Left lung (tissue), 4 donors: ENCODE measurements at regions not wholly inside any gene's neighbourhood (a gene's known extent, or its start where the extent isn't known, plus 50 kb on each side); places are given as distances from the start of the nearest gene placed in this dataset.

ENCODE experiments used
- ATAC-seq: fragments of 200-7000 bp; cut with Tn5 transposase; one replicate; pipeline ENCODE4 v1.9.1; 2020; ENCODE audit warnings: moderate library complexity
- DNase-seq, 4 donors: peaks; one replicate each; pipeline ENCODE4 v3.0.0-alpha.2; 2013 to 2020
- H3K27ac ChIP-seq, 2 donors: fragments of 200-600 bp; sonication (generic) in 1 of 2; one replicate each; pipeline versions ENCODE4 v1.5.0 to v1.8.0; 2020 to 2021
- H3K27me3 ChIP-seq, 2 donors: fragments of 200-600 bp; sonication (generic) in 1 of 2; one replicate each; pipeline versions ENCODE4 v1.5.0 to v1.8.0; 2020 to 2021
- H3K36me3 ChIP-seq, 2 donors: fragments of 200-600 bp; sonication (generic) in 1 of 2; one replicate each; pipeline versions ENCODE4 v1.5.0 to v1.8.0; 2020 to 2021
- H3K4me1 ChIP-seq, 2 donors: fragments of 200-600 bp; one replicate each; pipeline ENCODE4 v1.8.0; 2021
- H3K4me3 ChIP-seq, 2 donors: fragments of 200-600 bp; sonication (generic) in 1 of 2; one replicate each; pipeline versions ENCODE4 v1.5.0 to v1.8.0; 2020 to 2021; ENCODE audit warnings: mild to moderate bottlenecking in 1 of 2
- H3K9me3 ChIP-seq, 2 donors: fragments of 200-600 bp; sonication (generic) in 1 of 2; one replicate each; pipeline versions ENCODE4 v1.5.0 to v1.8.0; 2020 to 2021
- CTCF ChIP-seq, 2 donors: fragments of 200-600 bp; sonication (generic) in 1 of 2; IDR thresholded peaks; one replicate each; pipeline versions ENCODE4 v1.5.0 to v1.8.0; 2021; ENCODE audit warnings: antibody characterized with exemption in 2 of 2
- intact Hi-C, 2 donors: fragments of 100-400 bp; cut with DNase I; formaldehyde crosslinking; loops; one replicate each; pipeline versions ENCODE4 v1.11.2 to v1.14.2; 2022
- donor health status: DM: no; HTN: yes; CAD: no.
- donor health status: DM: no; HTN: no; CAD: no.

- Histone ChIP-seq H3K27me3 (no peaks in the 10 kb centered on the region), H3K4me3 (no peak overlapping the region), H3K9me3 (peaks cover 0 to 9% of the 10 kb centered on the region in 2 donors), H3K27ac (no peak overlapping the region), H3K36me3 (no peaks in the 10 kb centered on the region), H3K4me1 (no peaks in the 10 kb centered on the region)
- no peak for TF ChIP-seq CTCF (IDR thresholded peaks at IDR 0.05)
- intact Hi-C loops: no loop called here
- ATAC-seq: no peak
- no peak for DNase-seq
Observed at GRCh38 chr6:141439513-141439912, 693.2 kb upstream of the GJE1 start.

GRCh38 chr6:141437685-141438084, 695.0 kb upstream of the GJE1 start:
- no peak for ATAC-seq

GRCh38 chr6:141437011-141437410, 695.7 kb upstream of the GJE1 start:
- no peaks in the 10 kb centered on the region for H3K4me1 ChIP-seq
- H3K27ac ChIP-seq: no peak overlapping the region
- DNase-seq: peak in 2 of 4 donors; percentile 26 to 58
- TF ChIP-seq CTCF (IDR thresholded peaks at IDR 0.05): no peak
- intact Hi-C loops: no loop called here
- no peak overlapping the region for H3K4me3 ChIP-seq
- no peak for ATAC-seq
- H3K36me3 ChIP-seq: no peaks in the 10 kb centered on the region
- no peaks in the 10 kb centered on the region for H3K27me3 ChIP-seq
- peaks cover 0 to 10% of the 10 kb centered on the region in 2 donors for H3K9me3 ChIP-seq

More at GRCh38 chr6:141437685-141438084, 695.0 kb upstream of the GJE1 start:
- H3K4me3 ChIP-seq: no peak overlapping the region
- TF ChIP-seq CTCF (IDR thresholded peaks at IDR 0.05): no peak
- H3K36me3 ChIP-seq: no peaks in the 10 kb centered on the region
- DNase-seq: no peak
- H3K27me3 ChIP-seq: no peaks in the 10 kb centered on the region
- H3K4me1 ChIP-seq: no peaks in the 10 kb centered on the region
- peaks cover 0 to 10% of the 10 kb centered on the region in 2 donors for H3K9me3 ChIP-seq
- intact Hi-C loops: no loop called here
- no peak overlapping the region for H3K27ac ChIP-seq

- Histone ChIP-seq H3K27ac (no peak overlapping the region), H3K4me1 (no peaks in the 10 kb centered on the region), H3K9me3 (peaks cover 0 to 14% of the 10 kb centered on the region in 2 donors), H3K27me3 (no peaks in the 10 kb centered on the region), H3K36me3 (no peaks in the 10 kb centered on the region), H3K4me3 (no peak overlapping the region)
- no peak for DNase-seq
- no peak for TF ChIP-seq CTCF (IDR thresholded peaks at IDR 0.05)
- no peak for ATAC-seq
- intact Hi-C loops: no loop called here
Observed at GRCh38 chr6:141426400-141426980, 706.2 kb upstream of the GJE1 start.

- no peak overlapping the region for H3K4me3 ChIP-seq
- ATAC-seq: peak; percentile 54
Observed at GRCh38 chr6:141421378-141421777, 711.3 kb upstream of the GJE1 start.

More at GRCh38 chr6:141421378-141421777, 711.3 kb upstream of the GJE1 start:
- intact Hi-C loops: no loop called here
- no peak for DNase-seq
- no peak for TF ChIP-seq CTCF (IDR thresholded peaks at IDR 0.05)
- Histone ChIP-seq H3K27ac (no peak overlapping the region), H3K27me3 (no peaks in the 10 kb centered on the region), H3K36me3 (no peaks in the 10 kb centered on the region), H3K4me1 (no peaks in the 10 kb centered on the region), H3K9me3 (peaks cover 0 to 12% of the 10 kb centered on the region in 2 donors)
